ENCODE measurements at regions not wholly inside any gene's neighbourhood (a gene's known extent, or its start where the extent isn't known, plus 50 kb on each side); places are given as distances from the start of the nearest gene placed in this dataset.

GRCh38 chrX:43375136-43375535, 281.0 kb upstream of the MAOA start:
- TF ChIP-seq CTCF (conservative IDR thresholded peaks at IDR 0.05) (no peak), ZFX (IDR thresholded peaks at IDR 0.05) (no peak)
